Progenitor cell of endocrine pancreas (in vitro differentiated cells): ENCODE measurements at regions not wholly inside any gene's neighbourhood (a gene's known extent, or its start where the extent isn't known, plus 50 kb on each side); places are given as distances from the start of the nearest gene placed in this dataset.

Experiments
- DNase-seq: peaks from one replicate; pipeline ENCODE4 v3.0.0; 2021; ENCODE audit warnings: low spot score; ENCODE audit not compliant: unreplicated experiment
- H3K27ac Mint-ChIP-seq: 2 replicates; pipeline ENCODE4 v1.8.0; 2021; ENCODE audit warnings: mild to moderate bottlenecking, moderate library complexity, mixed read lengths
- H3K27me3 Mint-ChIP-seq: 2 replicates; pipeline ENCODE4 v1.8.0; 2021; ENCODE audit warnings: mixed read lengths
- H3K36me3 Mint-ChIP-seq: 2 replicates; pipeline ENCODE4 v1.8.0; 2022; ENCODE audit warnings: mixed read lengths; ENCODE audit not compliant: insufficient read depth
- H3K4me1 Mint-ChIP-seq: 2 replicates; pipeline ENCODE4 v1.8.0; 2021; ENCODE audit warnings: low read depth, mixed read lengths
- H3K4me3 Mint-ChIP-seq: 2 replicates; pipeline ENCODE4 v1.8.0; 2021; ENCODE audit warnings: low read depth, mild to moderate bottlenecking, moderate library complexity, mixed read lengths
- H3K9me3 Mint-ChIP-seq: 2 replicates; pipeline ENCODE4 v1.8.0; 2021; ENCODE audit warnings: low read depth, mixed read lengths
- TF ChIP-seq, protein P1 (sequence below): fragments of 200-600 bp; sonication (generic); IDR thresholded peaks from one replicate; pipeline ENCODE4 v1.5.0; 2021; ENCODE audit warnings: antibody characterized with exemption, mild to moderate bottlenecking; ENCODE audit not compliant: unreplicated experiment

DNA sequence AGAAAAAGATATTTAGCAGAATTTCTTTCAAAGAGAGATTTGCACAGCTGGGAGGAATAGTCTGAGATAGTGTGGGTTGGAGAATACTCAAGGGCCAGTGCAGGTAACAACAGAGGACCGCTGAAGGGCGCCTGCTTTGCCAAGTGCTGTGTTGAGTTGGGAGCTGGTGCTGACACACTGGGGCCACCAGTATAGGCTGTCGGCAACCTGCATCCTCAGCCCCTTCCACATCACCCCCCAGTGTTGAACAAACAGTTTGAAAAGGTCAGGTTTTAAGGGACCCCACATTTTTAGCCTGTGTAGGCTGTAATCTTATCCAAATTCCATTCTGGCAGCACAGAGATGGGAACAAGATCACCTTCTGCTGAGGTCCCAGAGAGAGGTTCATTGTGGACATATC lies 96.6 kb downstream of the ABHD5 start:
- Mint-ChIP-seq H3K27ac (no peak overlapping the region), H3K4me3 (no peak overlapping the region), H3K27me3 (peaks cover 56% of the 10 kb centered on the region), H3K4me1 (peaks cover 4% of the 10 kb centered on the region), H3K36me3 (no peaks in the 10 kb centered on the region), H3K9me3 (no peaks in the 10 kb centered on the region)
- no peak for DNase-seq
- TF ChIP-seq, protein P1, sequence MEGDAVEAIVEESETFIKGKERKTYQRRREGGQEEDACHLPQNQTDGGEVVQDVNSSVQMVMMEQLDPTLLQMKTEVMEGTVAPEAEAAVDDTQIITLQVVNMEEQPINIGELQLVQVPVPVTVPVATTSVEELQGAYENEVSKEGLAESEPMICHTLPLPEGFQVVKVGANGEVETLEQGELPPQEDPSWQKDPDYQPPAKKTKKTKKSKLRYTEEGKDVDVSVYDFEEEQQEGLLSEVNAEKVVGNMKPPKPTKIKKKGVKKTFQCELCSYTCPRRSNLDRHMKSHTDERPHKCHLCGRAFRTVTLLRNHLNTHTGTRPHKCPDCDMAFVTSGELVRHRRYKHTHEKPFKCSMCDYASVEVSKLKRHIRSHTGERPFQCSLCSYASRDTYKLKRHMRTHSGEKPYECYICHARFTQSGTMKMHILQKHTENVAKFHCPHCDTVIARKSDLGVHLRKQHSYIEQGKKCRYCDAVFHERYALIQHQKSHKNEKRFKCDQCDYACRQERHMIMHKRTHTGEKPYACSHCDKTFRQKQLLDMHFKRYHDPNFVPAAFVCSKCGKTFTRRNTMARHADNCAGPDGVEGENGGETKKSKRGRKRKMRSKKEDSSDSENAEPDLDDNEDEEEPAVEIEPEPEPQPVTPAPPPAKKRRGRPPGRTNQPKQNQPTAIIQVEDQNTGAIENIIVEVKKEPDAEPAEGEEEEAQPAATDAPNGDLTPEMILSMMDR, result no peak

DNA sequence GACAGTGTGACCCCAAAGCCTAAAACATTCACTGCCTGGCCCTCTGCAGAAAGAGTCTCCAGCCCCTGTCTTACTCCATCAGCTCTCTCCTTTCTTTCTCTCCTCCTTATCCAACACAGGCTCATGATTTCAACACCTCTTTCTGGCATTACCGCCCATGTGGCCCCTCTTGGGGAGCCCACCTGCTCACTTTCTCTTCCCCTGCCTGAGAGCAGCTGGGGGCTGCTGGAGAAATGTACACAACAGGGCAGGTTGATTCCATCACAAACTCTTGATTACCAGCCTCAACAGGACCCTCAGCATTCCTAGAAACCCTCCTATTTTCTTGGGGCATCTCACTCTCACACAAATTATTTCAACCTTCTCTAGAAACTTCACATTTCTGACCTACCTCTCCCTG lies 98.3 kb downstream of the ABHD5 start:
- H3K4me1 Mint-ChIP-seq, result peaks cover 4% of the 10 kb centered on the region
- peaks cover 57% of the 10 kb centered on the region for H3K27me3 Mint-ChIP-seq
- no peak overlapping the region for H3K4me3 Mint-ChIP-seq
- TF ChIP-seq, protein P1, result no peak
- H3K9me3 Mint-ChIP-seq, result no peaks in the 10 kb centered on the region
- H3K27ac Mint-ChIP-seq, result no peak overlapping the region
- DNase-seq, result no peak
- no peaks in the 10 kb centered on the region for H3K36me3 Mint-ChIP-seq

DNA sequence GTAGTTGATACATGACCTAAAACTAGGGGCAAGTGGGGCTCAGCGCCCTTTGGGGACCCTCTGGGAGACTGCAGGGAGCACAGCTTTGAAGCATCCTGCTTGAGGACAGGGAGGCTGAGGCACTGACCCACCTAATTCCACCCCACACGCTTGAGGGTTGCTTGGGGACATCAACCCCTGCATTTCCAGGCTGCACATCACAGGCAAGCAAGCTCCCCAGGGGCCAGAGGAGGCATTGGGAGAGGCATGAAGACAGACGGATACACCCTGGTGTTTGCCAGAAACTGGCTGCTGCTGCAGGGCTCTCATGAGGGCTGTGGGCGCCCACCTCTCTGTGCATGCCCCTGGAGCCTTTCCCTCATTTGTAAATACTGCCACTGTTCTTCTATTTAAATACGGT lies 99.3 kb downstream of the ABHD5 start:
- TF ChIP-seq, protein P1, result no peak
- H3K36me3 Mint-ChIP-seq, result no peaks in the 10 kb centered on the region
- no peak overlapping the region for H3K27ac Mint-ChIP-seq
- H3K27me3 Mint-ChIP-seq, result peaks cover 53% of the 10 kb centered on the region
- H3K9me3 Mint-ChIP-seq, result no peaks in the 10 kb centered on the region
- H3K4me3 Mint-ChIP-seq, result no peak overlapping the region
- peaks cover 4% of the 10 kb centered on the region for H3K4me1 Mint-ChIP-seq
- no peak for DNase-seq

DNA sequence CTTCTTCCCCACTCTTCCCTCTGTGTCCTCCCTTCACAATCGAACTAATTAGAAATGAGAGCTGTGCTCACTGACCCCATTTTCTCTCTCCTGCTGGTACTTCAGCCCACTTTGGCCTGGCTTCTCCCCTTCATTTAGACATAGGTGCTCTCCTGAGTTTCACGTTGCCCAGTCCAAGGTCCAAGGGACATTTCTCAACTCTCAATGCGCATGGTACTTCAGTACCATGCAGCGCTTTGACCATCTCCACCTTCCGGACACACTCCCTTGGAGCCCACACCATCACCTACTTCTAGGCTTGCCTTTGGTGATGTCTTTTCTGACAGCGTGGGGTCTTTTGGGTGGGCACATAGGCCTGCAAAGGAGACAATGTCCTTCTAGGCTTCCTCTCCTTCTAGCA lies 99.7 kb downstream of the ABHD5 start:
- Mint-ChIP-seq H3K36me3 (no peaks in the 10 kb centered on the region), H3K27ac (no peak overlapping the region), H3K4me1 (peaks cover 4% of the 10 kb centered on the region), H3K4me3 (no peak overlapping the region), H3K9me3 (no peaks in the 10 kb centered on the region), H3K27me3 (peaks cover 48% of the 10 kb centered on the region)
- no peak for DNase-seq
- TF ChIP-seq, protein P1, result no peak

DNA sequence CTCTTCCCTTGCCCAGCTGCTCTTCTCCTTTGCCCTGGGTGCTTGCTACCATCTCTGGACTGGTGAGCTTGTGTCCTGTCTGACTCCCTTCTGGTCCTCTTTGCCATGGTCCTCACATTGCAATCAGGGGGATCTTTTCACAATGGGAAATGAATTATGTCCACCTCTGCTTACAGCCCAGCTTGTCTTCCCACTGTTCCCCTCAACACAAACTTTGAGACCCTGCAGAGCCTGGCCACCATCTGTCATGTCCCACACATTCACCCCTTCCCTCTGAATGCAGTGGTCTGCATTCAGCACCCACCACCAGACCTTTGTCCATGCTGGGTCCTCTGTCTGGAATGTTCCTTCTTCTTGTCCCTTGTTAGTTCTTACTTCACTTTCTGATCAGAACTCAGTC lies 100.5 kb downstream of the ABHD5 start:
- Mint-ChIP-seq H3K36me3 (no peaks in the 10 kb centered on the region), H3K9me3 (no peaks in the 10 kb centered on the region), H3K27me3 (peaks cover 47% of the 10 kb centered on the region), H3K4me3 (no peak overlapping the region), H3K4me1 (peaks cover under 1% of the 10 kb centered on the region), H3K27ac (no peak overlapping the region)
- DNase-seq, result no peak
- TF ChIP-seq, protein P1, result no peak
